ENCODE measurements at regions not wholly inside any gene's neighbourhood (a gene's known extent, or its start where the extent isn't known, plus 50 kb on each side); places are given as distances from the start of the nearest gene placed in this dataset.

- no peak for TF ChIP-seq NR2F2 (IDR thresholded peaks at IDR 0.05)
- TF ChIP-seq SP1 (IDR thresholded peaks at IDR 0.05) = peak; percentile 56
- peak; percentile 42 to 57 for TF ChIP-seq RXRA (IDR thresholded peaks at IDR 0.05)
- Histone ChIP-seq H3K27me3 (ENCODE audit: control insufficient read depth in 4 of 4, insufficient read depth in 4 of 4, low read length in 3 of 4) (no peaks in the 10 kb centered on the region), H3K9ac (ENCODE audit: low read depth in 1 of 2, low read length in 2 of 2) (no peak overlapping the region), H3K27ac (ENCODE audit: low read depth in 1 of 2, low read length in 2 of 2) (no peak overlapping the region), H3K9me3 (ENCODE audit: control insufficient read depth in 4 of 4, low read length in 3 of 4) (peaks cover 0 to 2% (median 0%) of the 10 kb centered on the region in 4 donors), H3K4me1 (ENCODE audit: control insufficient read depth in 4 of 4, insufficient read depth in 4 of 4, low read length in 3 of 4) (peaks cover 2 to 10% (median 5%) of the 10 kb centered on the region in 4 donors), H3K4me3 (ENCODE audit: low read depth in 1 of 3, low read length in 3 of 3) (peak overlapping the region in 1 of 3 donors; percentile 19), H3K36me3 (ENCODE audit: control insufficient read depth in 4 of 4, insufficient read depth in 3 of 4, low read depth in 1 of 4, low read length in 3 of 4) (no peaks in the 10 kb centered on the region)
- DNase-seq (ENCODE audit: low spot score) = no peak
- 52% methylated on average over 5 of the region's 5 CpGs for WGBS
Observed at GRCh38 chr4:138103597-138104283, 138.4 kb downstream of the SLC7A11 start.

GRCh38 chr4:138099385-138099784, 142.8 kb downstream of the SLC7A11 start:
- TF ChIP-seq JUND (IDR thresholded peaks at IDR 0.05) (no peak), GABPA (IDR thresholded peaks at IDR 0.05 in 1 of 2, conservative IDR thresholded peaks at IDR 0.05 in 1 of 2) (no peak), EGR1 (IDR thresholded peaks at IDR 0.05; ENCODE audit: low read depth in 2 of 2) (no peak), REST (IDR thresholded peaks at IDR 0.05) (no peak), FOXA1 (IDR thresholded peaks at IDR 0.05) (no peak), ATF3 (IDR thresholded peaks at IDR 0.05) (no peak)
- Histone ChIP-seq H3K27me3 (ENCODE audit: control insufficient read depth in 4 of 4, insufficient read depth in 4 of 4, low read length in 3 of 4) (no peaks in the 10 kb centered on the region), H3K4me3 (ENCODE audit: low read depth in 1 of 3, low read length in 3 of 3) (no peak overlapping the region), H3K27ac (ENCODE audit: low read depth in 1 of 2, low read length in 2 of 2) (no peak overlapping the region), H3K36me3 (ENCODE audit: control insufficient read depth in 4 of 4, insufficient read depth in 3 of 4, low read depth in 1 of 4, low read length in 3 of 4) (no peaks in the 10 kb centered on the region), H3K9ac (ENCODE audit: low read depth in 1 of 2, low read length in 2 of 2) (no peak overlapping the region), H3K9me3 (ENCODE audit: control insufficient read depth in 4 of 4, low read length in 3 of 4) (no peaks in the 10 kb centered on the region), H3K4me1 (ENCODE audit: control insufficient read depth in 4 of 4, insufficient read depth in 4 of 4, low read length in 3 of 4) (peaks cover under 1 to 12% (median 8%) of the 10 kb centered on the region in 4 donors)
- DNase-seq (ENCODE audit: low spot score) = no peak
- 72% methylated on average over 3 of the region's 3 CpGs for WGBS

GRCh38 chr4:138097912-138098600, 144.1 kb downstream of the SLC7A11 start:
- DNase-seq (ENCODE audit: low spot score) = no peak
- H3K4me3 ChIP-seq (ENCODE audit: low read depth in 1 of 3, low read length in 3 of 3) = no peak overlapping the region

More at GRCh38 chr4:138097912-138098600, 144.1 kb downstream of the SLC7A11 start:
- H3K36me3 ChIP-seq (ENCODE audit: control insufficient read depth in 4 of 4, insufficient read depth in 3 of 4, low read depth in 1 of 4, low read length in 3 of 4) = no peaks in the 10 kb centered on the region
- no peak overlapping the region for H3K27ac ChIP-seq (ENCODE audit: low read depth in 1 of 2, low read length in 2 of 2)
- H3K9ac ChIP-seq (ENCODE audit: low read depth in 1 of 2, low read length in 2 of 2) = no peak overlapping the region
- TF ChIP-seq HNF4A (conservative IDR thresholded peaks at IDR 0.05) = no peak
- no peaks in the 10 kb centered on the region for H3K27me3 ChIP-seq (ENCODE audit: control insufficient read depth in 4 of 4, insufficient read depth in 4 of 4, low read length in 3 of 4)
- WGBS = 87% methylated on average over 3 of the region's 3 CpGs
- H3K4me1 ChIP-seq (ENCODE audit: control insufficient read depth in 4 of 4, insufficient read depth in 4 of 4, low read length in 3 of 4) = peaks cover 0 to 5% (median 4%) of the 10 kb centered on the region in 4 donors
- no peaks in the 10 kb centered on the region for H3K9me3 ChIP-seq (ENCODE audit: control insufficient read depth in 4 of 4, low read length in 3 of 4)

All from liver (tissue), 7 donors.